Testis (tissue), 2 donors: ENCODE measurements at regions not wholly inside any gene's neighbourhood (a gene's known extent, or its start where the extent isn't known, plus 50 kb on each side); places are given as distances from the start of the nearest gene placed in this dataset.

Experiments
- CTCF ChIP-seq, 3 experiments: fragments of 450-650 bp in 2 of 3; fragments of 200-600 bp in 1 of 3; sonication (generic) in 1 of 3; IDR thresholded peaks; one replicate each; pipeline ENCODE4 v1.5.1; 2016 to 2019; ENCODE audit warnings: antibody characterized with exemption in 3 of 3, mild to moderate bottlenecking in 2 of 3, moderate library complexity in 1 of 3
- POLR2A ChIP-seq: fragments of 450-650 bp; IDR thresholded peaks from one replicate; pipeline ENCODE4 v1.6.1; 2017; ENCODE audit warnings: antibody characterized with exemption, mild to moderate bottlenecking, moderate library complexity

- no peak for TF ChIP-seq CTCF (IDR thresholded peaks at IDR 0.05)
- TF ChIP-seq POLR2A = no peak
These were observed 402.2 kb upstream of the FAR2 start for GRCh38 chr12:28746734-28747325.
